ENCODE measurements at regions not wholly inside any gene's neighbourhood (a gene's known extent, or its start where the extent isn't known, plus 50 kb on each side); places are given as distances from the start of the nearest gene placed in this dataset.

- TF ChIP-seq CTCF (IDR thresholded peaks at IDR 0.05) (no peak), POLR2A (IDR thresholded peaks at IDR 0.05; ENCODE audit: low read depth) (no peak), POLR2AphosphoS5 (IDR thresholded peaks at IDR 0.05) (no peak)
Measured at GRCh38 chr7:96436880-96437279, 115.0 kb upstream of the SLC25A13 start.
